ENCODE measurements at regions not wholly inside any gene's neighbourhood (a gene's known extent, or its start where the extent isn't known, plus 50 kb on each side); places are given as distances from the start of the nearest gene placed in this dataset.

GRCh38 chr16:65910291-65910690 lies 456.2 kb upstream of the CDH5 start:
- DNase-seq (ENCODE audit: low read depth, low spot score) = no peak

- DNase-seq (ENCODE audit: low read depth, low spot score) = no peak
These were observed 457.0 kb upstream of the CDH5 start for GRCh38 chr16:65909310-65910050.

GRCh38 chr16:65908568-65908967 lies 457.9 kb upstream of the CDH5 start:
- DNase-seq (ENCODE audit: low read depth, low spot score) = no peak

- no peak for DNase-seq (ENCODE audit: low read depth, low spot score)
These were observed 461.2 kb upstream of the CDH5 start for GRCh38 chr16:65905331-65905730.

DNA sequence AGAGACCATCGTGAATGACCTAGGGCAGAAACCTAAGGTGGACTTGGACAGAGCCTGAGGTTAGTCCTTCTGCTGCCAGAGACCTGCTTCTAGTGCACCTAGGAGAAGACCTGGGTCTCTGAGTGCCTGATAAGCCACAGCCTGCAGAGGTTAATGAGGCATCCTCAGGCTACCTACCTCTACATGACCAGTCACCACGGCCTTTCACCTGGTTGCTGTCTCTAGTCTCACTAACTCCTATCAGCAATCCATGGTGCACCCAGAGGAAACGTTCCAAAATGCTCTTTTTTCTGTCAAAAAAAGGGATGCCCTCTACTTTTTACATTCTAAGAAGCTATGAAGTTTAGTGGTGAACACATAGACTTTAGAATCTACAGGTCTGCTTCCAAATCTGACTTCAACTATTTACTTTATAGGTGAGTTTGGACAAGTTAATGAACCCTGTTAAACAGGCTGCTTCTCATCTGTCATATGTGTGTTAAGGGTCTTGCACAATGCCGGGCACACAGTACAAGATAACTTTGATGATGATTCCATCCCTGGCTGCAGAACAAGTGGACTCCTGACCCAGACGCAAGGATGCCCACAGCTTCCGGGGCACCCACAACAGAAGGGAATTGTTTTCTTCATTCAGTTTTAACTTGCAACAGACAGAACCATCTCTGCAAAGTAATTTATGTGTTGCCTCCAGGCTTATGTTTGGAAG lies 469.9 kb upstream of the CDH5 start:
- no peak for DNase-seq (ENCODE audit: low read depth, low spot score)

DNA sequence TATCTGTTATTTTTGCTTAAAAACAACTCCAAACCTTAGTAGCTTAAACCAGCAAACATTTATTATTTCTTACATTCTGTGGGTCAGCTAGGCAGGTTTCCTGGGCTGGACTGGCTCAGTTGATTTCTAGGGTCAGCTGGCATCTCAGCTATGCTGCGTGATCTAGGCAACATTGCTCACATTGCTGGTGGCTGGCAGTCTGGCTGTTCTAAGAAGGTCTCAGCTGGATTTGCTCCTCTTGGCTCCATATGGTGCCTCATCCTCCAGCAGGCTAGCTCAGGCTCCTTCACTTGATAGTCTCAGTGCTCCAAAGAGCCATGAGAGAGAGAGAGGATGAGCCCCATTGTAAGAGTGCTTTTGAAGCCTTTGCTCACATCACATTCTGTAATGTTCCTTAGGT lies 470.6 kb upstream of the CDH5 start:
- no peak for DNase-seq (ENCODE audit: low read depth, low spot score)

DNA sequence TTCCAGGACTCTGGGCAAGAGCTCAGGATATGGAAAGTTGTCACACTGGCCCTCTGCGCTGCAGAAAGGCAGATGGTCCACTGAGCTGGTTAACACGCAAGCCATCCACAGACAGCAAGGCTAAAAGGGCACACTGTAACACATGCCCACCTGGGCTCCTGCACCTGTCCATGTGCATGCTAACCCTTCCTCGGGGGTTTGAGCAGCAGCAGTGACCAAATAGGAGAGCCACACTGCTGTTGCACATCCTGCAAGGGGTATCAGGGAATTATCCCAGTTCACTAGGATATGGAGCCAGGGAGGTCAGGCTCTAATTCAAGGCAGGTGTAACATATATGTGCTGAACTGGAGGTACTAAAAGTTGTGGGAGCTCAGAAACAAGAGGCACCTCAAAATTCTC lies 471.0 kb upstream of the CDH5 start:
- DNase-seq (ENCODE audit: low read depth, low spot score) = no peak

- DNase-seq (ENCODE audit: low read depth, low spot score) = no peak
These were observed 476.3 kb upstream of the CDH5 start for GRCh38 chr16:65890203-65890602.

DNA sequence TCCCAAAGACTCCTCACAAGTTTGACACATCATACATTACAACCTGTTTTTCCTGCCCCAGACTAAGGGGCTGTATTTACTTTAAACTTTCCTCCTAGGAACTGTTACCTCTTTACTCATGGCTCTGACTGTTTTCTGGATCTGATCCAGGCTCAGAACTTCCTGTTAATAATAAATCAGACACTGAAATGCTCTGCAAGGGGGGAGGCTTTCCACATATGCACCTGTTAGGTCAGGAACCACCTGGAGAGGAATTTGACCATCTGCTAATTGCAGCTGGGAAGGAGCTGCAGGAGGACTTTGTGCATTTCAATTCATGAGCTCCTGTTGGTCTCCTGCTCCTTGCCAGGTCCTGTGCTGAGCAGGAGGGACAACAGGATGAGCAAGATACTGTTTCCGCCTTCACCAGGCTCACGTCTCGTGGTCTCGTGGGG lies 476.9 kb upstream of the CDH5 start:
- peak; percentile 2 for DNase-seq (ENCODE audit: low read depth, low spot score)

GRCh38 chr16:65888201-65888600 lies 478.3 kb upstream of the CDH5 start:
- DNase-seq (ENCODE audit: low read depth, low spot score) = no peak

DNA sequence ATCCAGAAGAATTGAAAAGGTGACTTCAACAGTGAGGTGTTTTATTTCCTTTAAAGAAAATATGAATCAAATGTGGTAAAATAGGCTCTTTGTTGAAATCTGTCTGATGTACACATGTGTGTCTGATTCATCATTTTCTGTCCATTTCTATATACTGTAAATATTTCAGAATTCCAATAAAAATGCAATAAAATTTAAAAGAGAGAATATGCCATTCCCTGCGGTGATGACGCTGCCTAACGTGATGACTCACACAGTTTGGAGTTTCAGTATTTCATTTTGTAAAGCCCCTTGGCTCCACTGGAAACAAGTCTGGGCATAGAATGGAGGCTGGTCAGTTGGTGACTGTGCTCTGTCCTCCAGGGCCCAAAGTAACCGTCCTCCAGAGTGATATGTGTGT lies 482.5 kb upstream of the CDH5 start:
- DNase-seq (ENCODE audit: low read depth, low spot score) = no peak

DNA sequence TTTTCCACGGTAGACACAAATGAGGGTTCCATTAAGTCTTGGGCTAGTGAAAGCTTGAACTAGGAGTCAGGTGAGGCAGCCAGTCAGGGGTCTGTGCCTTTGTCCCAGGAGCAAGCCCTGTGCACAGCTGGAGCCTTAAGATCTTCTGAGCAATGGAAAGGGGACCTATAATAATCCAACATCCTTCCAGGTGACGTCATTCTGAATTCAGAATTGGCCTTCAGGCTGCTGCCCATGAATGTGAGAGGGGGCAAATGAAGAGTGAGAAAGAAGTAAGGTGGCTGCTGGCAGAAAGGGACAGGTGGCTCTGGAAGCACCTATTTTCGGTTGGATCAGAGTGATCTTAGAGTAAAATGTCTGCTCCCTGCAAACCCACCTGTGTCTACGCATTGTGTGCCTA lies 488.1 kb upstream of the CDH5 start:
- DNase-seq (ENCODE audit: low read depth, low spot score) = no peak

DNA sequence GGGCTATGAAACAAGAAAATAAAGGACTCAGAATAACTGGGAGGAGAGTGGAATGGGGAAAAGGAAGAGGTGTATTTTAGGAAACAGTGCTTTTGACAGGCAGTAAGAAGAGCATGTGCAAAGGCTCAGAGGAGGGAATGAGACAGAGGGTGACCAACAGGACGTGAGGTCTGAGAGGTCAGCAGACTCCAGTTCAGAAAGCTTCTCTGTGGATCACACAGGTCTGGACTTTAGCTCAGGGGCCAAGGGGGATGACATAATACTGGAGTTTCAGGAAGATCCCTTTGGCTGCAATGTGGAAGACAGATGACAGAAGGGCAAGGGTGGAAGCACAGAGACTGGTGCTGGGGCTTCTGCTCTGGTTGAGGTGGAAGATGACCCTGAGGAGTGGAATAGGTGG lies 489.9 kb upstream of the CDH5 start:
- DNase-seq (ENCODE audit: low read depth, low spot score) = no peak

DNA sequence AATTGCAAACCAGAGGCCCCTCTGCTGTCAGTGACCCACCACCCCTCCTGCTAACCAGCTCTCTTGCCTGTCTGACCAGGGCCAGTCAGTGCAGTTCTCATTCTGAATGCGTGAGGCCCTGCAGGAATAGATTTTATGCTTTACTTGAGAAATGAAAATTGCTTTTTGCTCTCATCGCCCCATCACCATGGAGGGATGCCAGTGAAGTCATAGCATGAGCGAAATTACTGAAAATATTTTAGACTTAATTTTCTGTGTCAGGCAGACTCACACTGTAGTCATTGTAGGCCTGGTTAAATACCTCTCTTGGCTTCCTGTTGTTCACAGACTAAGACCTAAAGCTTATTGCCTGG lies 490.5 kb upstream of the CDH5 start:
- no peak for DNase-seq (ENCODE audit: low read depth, low spot score)

DNA sequence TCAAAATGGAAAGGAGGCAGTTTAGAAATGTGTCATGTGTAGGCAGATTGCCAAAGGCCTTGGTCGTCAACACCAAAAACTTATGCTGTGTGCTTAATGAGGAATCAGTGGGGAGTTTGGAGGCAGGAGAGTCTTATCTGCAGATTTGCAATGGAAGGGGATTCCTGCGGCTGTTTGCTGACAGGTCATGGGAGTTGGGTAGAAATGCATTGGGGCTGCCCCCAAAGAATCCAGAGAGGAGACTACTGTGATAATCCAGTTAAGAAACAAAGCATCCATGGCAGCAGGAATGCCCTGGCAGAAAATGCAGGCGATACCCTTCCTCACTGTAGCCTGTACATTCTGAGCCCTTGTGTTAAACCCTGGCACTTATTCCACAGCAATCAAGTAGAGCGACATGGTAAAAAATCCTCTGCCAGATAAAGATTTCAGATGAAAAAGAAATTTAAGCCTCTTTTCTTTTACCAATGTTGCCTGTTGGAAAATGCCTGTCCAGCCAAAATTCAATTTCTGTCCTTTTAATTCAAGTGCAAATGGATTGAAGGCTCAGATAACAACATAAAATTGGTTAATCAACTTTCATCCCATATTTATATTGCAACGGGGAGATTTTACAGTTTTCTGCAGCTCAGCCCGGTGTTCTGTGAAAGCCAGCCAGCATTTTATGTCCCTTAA lies 491.0 kb upstream of the CDH5 start:
- no peak for DNase-seq (ENCODE audit: low read depth, low spot score)

DNA sequence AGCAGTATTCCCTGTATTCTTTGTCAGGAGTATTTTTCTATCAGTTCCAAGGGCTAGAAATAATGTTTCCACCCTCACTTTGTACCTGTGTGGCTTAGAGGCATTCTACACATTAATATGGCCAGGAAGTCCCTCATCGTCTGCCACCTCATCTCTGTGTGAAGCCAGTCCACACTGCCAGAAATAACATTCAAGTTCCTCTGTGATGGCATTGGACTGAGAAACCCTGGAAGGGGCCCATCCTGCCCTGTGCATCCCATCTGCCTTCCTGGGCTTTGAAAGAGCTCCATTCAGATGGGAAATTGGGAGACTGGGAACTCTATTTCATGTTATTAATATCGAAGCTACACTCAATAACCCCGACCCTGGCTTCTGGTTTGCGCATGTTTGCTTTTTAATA lies 497.2 kb upstream of the CDH5 start:
- DNase-seq (ENCODE audit: low read depth, low spot score) = no peak

- no peak for DNase-seq (ENCODE audit: low read depth, low spot score)
These were observed 499.1 kb upstream of the CDH5 start for GRCh38 chr16:65867276-65867960.

DNA sequence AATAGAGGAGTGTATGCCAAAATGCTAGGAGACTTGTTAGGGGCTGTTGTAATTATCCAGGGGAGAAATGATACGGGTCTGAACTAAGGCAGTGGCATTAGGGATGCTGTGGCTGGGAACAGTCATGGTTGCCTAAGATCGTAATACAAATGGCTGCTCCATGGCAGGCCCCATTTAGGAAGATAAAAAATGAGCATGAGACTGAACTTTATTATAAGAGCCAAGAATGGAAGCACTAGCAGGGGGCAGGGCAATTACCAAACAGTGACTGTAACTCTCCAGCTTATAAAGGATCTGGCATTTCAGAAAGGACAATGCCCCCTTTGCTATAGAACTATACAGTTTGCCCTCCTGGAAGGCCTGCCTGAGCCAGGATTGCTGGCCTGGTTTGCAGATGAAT lies 503.3 kb upstream of the CDH5 start:
- no peak for DNase-seq (ENCODE audit: low read depth, low spot score)

DNA sequence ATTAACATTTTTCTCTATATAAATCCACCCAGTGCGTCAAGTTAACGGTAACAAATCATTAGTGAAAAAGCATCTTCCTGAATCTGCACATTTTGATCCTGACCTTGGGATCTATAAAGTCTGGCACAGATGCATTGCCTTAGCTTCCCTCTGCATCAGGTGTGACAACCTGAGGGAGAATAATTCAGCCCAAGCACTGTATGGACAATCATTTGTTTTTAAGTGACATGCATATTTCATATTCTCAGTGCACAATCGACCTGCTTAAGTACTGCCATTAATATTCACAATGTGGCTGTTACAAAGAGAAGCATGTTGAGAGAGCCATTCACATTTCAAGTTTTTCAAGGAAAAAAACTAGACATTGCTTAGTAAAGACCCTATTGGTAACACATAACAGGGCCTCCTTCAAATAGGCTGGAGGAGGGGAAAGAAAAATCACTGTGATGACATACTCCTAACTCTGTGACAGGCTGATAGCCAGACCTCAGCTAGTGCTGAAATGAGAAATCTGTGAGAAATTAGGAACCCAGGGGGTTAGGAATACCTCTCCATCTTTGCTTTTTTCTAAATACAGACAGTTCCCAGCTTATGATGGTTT lies 505.3 kb upstream of the CDH5 start:
- DNase-seq (ENCODE audit: low read depth, low spot score) = no peak

GRCh38 chr16:65855171-65856145 lies 511.0 kb upstream of the CDH5 start:
- no peak for DNase-seq (ENCODE audit: low read depth, low spot score)

DNA sequence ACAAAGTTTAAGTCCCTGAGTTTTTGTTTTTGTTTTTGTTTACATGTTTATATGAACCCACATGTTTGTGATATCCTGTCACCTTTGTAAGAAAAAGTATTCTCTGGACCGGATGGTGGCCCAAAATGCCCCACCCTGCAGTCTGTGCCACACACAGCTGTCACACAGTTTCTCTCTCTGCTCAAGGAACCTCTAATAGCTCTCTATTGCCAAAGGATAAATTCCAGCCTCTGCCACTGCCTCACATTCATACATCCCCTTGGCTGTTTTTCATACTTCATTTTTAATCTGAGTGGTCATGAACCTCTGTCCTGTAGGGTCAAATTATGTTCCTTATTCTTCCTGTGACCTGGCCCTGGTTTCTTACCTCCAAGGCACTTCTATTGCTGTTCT lies 520.3 kb upstream of the CDH5 start:
- no peak for DNase-seq (ENCODE audit: low read depth, low spot score)

Measured in smooth muscle cell of the brain vasculature (primary cell).